ENCODE measurements at regions not wholly inside any gene's neighbourhood (a gene's known extent, or its start where the extent isn't known, plus 50 kb on each side); places are given as distances from the start of the nearest gene placed in this dataset.

GRCh38 chr15:69593981-69594966, 141.7 kb downstream of the RPLP1 start:
- H3K4me3 ChIP-seq = no peak overlapping the region
- intact Hi-C loops (cut with DNase I) = no loop called here
- DNase-seq = peak in 3 of 5 donors; percentile 26 to 65 (median 26)
- H3K36me3 ChIP-seq = no peaks in the 10 kb centered on the region
- H3K27ac ChIP-seq = no peak overlapping the region
- TF ChIP-seq EP300 (IDR thresholded peaks at IDR 0.05) = no peak
- TF ChIP-seq POLR2A (IDR thresholded peaks at IDR 0.05) = no peak
- TF ChIP-seq CTCF (IDR thresholded peaks at IDR 0.05) = no peak
- H3K27me3 ChIP-seq = no peaks in the 10 kb centered on the region
- peaks cover 10% of the 10 kb centered on the region for H3K4me1 ChIP-seq (ENCODE audit: insufficient read depth)
- 19 to 24% (median 21%) methylated on average over 24 of the region's 24 CpGs for WGBS, 3 donors
- no peaks in the 10 kb centered on the region for H3K9me3 ChIP-seq

DNA sequence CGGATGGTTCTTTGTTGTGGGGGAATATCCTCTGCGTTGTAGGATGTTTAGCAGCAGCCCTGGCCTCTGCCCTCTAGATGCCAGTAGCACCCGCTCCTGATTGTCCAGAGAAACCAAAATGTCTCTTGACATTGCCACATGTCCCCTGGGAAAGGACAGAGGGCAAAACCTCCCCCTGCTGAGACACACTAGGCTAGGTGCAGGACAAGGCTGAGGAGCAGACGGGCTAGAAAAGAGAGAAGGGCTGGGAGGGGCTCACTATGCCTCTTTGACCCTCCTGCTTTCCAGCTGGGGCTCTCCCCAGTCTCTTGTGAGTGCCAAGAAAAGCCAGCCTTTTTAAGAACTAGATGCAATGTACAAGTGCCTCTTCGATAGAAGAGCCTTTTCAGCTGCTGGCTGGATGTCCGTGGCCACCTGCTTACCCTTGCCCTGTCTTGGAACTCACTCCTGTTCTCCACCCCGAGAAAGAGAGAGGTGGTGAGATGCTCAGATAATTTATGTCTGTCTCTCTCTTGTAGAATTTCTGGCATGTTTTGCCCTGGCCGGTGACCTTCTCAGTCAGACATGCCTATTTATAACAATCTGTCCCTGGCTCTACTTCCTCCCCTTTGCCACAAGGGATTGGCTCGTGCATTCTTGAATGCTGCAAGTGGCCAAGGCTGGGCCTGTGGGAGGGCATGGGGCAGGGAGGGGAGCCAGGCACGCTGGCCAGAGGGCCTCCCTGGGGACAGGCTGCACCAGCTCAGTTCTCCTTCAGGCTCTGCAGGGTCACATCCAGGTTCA, 142.6 kb downstream of the RPLP1 start:
- H3K27ac ChIP-seq = no peak overlapping the region
- no peaks in the 10 kb centered on the region for H3K36me3 ChIP-seq
- intact Hi-C loops (cut with DNase I) = no loop called here
- WGBS, 3 donors = 9 to 19% (median 16%) methylated on average over 10 of the region's 10 CpGs
- H3K27me3 ChIP-seq = no peaks in the 10 kb centered on the region
- DNase-seq = peak in 1 of 5 donors; percentile 42
- no peak for TF ChIP-seq POLR2A (IDR thresholded peaks at IDR 0.05)
- TF ChIP-seq CTCF (IDR thresholded peaks at IDR 0.05) = no peak
- no peak for TF ChIP-seq EP300 (IDR thresholded peaks at IDR 0.05)
- no peak overlapping the region for H3K4me3 ChIP-seq
- H3K9me3 ChIP-seq = no peaks in the 10 kb centered on the region
- peaks cover 10% of the 10 kb centered on the region for H3K4me1 ChIP-seq (ENCODE audit: insufficient read depth)

GRCh38 chr15:69597061-69597592, 144.5 kb downstream of the RPLP1 start:
- H3K4me3 ChIP-seq = no peak overlapping the region
- TF ChIP-seq POLR2A (IDR thresholded peaks at IDR 0.05) (no peak), EP300 (IDR thresholded peaks at IDR 0.05) (no peak), CTCF (IDR thresholded peaks at IDR 0.05) (no peak)
- H3K36me3 ChIP-seq = no peaks in the 10 kb centered on the region
- no peak for DNase-seq
- no peaks in the 10 kb centered on the region for H3K9me3 ChIP-seq
- WGBS, 3 donors = 89 to 94% (median 90%) methylated on average over 4 of the region's 4 CpGs
- H3K27ac ChIP-seq = no peak overlapping the region
- no peaks in the 10 kb centered on the region for H3K27me3 ChIP-seq
- intact Hi-C loops (cut with DNase I) = no loop called here
- H3K4me1 ChIP-seq (ENCODE audit: insufficient read depth) = peaks cover 10% of the 10 kb centered on the region

- WGBS, 3 donors = 77 to 87% (median 79%) methylated on average over 5 of the region's 5 CpGs
- Histone ChIP-seq H3K27ac (no peak overlapping the region), H3K36me3 (no peaks in the 10 kb centered on the region), H3K4me3 (no peak overlapping the region), H3K4me1 (ENCODE audit: insufficient read depth) (peaks cover 10% of the 10 kb centered on the region), H3K9me3 (no peaks in the 10 kb centered on the region), H3K27me3 (no peaks in the 10 kb centered on the region)
- intact Hi-C loops (cut with DNase I) = no loop called here
- DNase-seq = no peak
- TF ChIP-seq POLR2A (IDR thresholded peaks at IDR 0.05) (no peak), EP300 (IDR thresholded peaks at IDR 0.05) (no peak)
Measured at GRCh38 chr15:69599271-69599670, 146.7 kb downstream of the RPLP1 start.
